Muscle of arm (tissue), 1 donor: ENCODE measurements at regions not wholly inside any gene's neighbourhood (a gene's known extent, or its start where the extent isn't known, plus 50 kb on each side); places are given as distances from the start of the nearest gene placed in this dataset.
"Not testable (repeated sequence)": the region's sequence is repeated elsewhere in the genome, so short reads cannot be mapped to it uniquely, and the experiment has no call there.

Source experiments
- DNase-seq: peaks from one replicate; pipeline ENCODE4 v3.0.0-alpha.2; 2013

DNA sequence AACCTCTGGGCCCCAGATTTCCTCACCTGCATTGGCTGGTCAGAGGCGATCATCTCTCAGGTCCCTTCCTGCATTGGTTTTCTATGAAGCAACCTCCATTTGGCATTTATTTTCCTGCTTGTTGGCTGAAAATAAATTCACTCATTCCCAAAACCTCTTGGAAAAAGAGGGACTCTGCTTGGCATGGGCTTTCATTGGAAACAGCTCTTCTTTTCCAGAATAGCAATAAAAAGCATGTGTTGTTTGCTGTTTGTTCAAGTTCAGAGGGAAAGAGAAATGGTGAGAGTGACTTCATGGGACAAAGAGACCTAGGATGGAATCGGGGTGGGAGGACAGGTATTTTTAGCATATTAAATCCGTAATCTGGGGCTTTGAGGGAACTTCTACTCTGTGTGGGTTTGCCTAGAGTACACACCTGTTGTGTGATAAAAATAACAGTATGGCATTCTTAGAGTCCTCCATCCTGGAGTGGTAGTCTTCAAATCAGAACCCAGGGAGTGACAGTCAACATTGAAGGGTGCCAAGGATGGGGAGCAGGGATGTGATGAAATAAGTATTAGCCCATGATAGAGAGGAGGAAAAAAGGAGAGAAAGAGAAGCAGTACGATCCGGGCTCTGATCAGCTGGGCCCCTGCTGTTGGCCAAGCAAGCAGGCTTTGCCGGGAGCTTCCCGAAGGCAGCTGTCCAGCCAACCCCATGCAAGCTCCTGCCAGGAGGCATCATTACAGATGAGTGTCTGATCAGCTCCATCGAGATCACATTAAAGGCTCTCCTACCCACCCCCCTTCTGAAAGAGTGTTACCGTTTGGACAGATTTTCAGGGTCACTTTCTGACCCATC, 131.9 kb upstream of the NFIA start:
- peak; percentile 55 for DNase-seq

DNA sequence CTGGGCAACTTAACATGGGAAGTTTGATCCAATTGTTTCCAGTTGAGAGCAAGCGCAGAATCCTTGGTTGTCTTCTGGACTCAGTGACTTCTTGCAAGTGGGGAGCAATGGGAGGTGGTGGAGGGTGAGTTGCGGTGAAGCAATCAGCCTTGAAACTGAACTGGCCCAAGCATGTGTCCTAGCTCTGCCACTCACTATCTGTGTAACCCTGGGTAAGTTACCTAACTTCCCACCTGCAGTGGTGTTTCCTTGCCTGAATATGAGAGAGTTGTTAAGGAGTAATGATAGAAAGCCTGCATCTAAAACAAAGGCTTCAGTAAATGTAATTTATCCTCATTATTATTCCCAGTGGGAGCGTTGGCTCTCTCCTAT, 132.5 kb upstream of the NFIA start:
- DNase-seq, result no peak

DNA sequence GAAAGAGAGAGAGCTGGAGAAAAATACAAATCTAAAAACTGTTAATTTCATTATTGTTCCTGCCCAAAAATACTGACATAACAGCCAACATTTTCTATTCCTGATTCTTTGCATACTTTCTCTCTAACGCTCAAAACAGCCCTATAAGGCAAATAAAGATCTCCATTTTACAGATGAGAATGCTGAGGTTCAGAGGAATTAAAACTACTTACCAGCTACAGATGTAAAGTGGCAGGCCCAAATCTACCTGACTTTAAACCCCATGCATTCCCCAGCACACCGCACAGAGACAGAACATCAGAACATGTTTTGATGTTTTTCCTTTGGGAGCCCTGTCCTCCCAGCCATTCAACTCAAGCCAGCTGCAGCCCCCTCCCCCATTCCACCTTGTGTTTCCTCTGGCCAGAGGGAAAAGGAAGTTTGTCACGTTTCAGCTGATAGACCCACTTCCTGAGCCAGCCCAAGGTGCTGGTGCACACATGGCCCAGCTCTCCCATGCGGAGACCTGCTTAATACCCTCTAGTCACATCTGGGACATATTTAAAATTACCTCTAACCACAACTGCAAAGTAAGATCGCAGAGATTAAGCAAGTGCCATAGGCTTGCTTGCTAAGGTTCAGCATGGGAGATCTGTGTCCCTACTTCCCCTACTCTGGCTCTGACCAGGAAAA, 133.1 kb upstream of the NFIA start:
- DNase-seq, result no peak

DNA sequence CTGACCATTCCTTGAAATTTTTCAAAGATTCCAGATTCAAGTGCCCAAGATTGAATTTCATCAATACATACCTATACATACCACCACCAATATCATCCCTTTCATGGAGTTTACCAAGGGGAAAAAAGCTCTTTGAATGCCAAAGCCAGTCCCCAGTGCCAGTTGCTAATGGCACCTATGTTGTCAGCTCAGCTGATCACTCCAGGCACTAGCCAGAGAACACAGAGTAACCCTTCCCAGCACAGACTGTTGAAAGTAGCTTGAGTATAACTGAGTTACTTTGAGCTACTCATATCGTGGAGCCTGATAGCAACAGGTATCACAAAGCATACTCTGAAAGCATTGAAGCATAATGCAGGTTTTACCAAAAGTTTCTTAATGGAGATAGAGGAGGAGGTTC, 133.9 kb upstream of the NFIA start:
- no peak for DNase-seq

DNA sequence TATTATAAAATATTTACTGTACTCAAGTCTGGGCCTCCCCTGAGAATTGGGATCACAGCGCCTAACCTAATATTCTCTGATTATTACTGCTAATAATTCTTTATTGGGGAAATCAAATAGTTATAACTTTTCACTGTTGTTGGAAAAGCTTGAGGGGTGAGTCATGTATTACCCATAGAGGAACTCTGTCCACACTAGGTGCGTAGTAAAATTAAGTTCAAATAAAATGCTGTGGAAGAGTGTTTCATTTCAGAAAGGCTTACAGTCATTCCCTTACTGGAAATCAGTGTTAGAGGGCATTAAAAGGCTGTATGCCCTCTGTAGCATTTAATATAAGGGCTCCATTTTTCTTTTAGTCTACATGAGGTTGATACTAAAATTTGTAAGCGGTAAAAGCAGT, 135.0 kb upstream of the NFIA start:
- DNase-seq, result no peak

DNA sequence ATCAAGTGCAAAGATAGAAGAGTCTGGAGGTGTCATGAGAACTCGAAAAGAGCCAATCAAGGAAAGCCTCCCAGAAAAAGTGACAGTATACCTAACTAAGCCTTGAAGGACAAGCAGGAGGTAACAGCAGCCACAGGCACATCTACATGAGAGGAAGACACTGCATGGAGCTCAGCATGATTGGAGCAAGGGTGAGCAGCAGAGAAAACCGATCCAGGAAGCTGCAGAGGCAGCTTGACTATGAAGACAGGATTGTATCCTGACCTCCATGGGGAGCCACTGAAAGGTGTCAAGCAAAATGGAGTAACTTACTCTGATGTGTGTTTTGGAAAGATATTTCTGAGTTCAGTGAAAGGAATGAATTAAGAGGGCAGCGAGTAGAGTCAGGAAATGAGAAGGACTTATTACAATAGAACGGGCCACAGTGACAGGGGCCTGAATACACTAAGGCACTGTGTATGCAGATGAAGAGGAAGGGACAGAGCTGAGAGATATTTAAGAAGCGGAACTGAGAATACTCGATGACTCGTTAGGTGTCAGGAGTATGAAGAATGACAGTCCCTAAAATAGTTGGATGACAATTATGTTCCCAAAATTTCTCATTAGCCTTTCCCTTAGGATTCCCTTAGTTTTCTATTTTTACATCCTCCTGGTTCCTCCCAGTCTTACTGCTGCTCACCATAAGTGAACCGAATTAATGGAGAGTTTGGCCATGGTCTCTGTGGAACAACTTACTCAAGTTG, 139.3 kb upstream of the NFIA start:
- no peak for DNase-seq

DNA sequence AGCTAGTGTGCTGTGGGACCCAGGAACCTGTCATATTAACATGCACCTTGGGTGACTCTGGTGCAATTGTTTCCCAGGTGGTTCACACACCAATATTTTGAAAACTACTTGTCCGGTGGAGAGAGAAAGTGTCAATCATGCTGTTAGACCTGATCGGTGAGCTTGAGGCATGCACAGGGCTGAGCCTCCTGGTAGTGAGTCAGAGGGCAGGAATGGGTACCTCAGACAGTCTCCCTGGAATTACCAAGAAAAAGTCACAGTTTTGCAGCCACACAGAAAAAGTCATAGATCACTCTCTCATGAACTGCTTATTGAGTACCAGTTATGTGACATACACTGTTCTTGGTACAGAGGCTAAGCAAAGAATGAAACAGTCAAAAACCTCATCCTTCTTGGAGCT, 140.1 kb upstream of the NFIA start:
- DNase-seq, result no peak

DNA sequence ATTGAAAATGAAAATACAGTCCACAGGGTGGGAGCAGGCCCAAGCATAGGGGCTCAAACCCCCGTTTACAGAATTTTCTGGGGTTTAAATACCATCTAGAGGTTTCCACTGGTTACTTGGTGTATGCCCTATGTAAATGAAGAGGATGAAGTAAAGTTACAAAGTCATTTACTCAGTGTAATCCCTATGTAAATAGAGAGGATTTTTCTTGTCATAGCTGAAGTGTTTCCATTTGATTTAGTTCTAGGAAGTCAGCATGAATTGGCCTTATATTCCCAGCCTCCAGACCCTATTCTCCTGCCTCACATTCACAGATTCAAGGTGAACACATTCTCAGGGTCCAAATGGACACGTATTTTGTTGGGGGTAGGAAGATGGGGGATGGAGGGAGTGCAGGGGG, 141.7 kb upstream of the NFIA start:
- DNase-seq, result not testable (repeated sequence)

DNA sequence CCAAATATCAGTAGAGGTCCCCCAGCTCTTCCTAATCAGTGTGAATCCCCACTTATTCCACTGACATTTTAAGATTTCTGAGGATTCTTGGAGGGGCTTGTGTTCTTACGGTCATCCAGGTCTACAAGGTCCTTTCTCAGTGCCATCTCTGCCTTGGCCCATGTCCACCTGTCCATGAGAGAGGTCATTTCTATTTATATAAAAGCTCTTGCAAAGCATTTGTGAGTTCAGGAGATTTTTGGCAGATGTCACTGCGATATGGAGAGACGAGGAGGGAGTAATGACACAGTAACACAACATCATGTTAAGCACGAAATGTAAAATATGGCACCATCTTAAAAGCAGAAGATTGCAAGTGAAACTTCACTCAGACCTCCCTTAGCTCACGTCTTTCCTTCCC, 144.6 kb upstream of the NFIA start:
- no peak for DNase-seq

DNA sequence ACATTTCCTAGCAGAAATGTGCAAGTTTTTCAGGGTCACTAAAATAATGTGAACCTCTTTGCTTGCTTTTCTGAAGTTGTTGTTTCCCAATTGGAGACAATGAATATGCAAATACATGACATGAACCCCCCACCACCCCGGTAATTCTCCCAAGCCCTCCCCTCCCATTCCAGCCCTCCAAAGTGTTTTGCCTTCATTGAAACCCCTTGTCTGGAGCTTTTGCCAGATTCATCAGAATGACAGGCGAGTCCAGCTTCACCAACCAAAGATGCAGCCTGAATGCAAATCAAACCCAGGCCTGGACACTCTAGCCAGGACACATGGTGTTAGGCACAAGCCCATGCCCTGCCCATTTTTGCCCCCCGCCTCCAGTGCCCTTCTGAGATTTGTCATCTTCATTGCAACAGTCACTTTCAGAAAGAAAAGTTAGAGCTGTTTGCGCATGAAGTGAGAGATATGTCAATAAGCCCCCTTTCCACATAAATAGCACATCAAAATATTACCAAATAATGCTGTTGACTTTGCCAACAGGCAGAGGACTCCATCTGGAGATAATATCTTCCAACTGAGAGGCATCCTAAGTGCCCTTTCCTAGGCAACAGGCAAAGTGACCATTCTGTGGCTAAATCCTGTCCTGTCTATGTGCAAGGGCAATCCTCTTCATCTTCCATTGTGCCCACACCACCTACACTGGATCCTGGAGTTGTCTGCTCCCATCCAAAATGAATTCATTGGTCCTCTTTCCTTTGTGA, 145.6 kb upstream of the NFIA start:
- no peak for DNase-seq

DNA sequence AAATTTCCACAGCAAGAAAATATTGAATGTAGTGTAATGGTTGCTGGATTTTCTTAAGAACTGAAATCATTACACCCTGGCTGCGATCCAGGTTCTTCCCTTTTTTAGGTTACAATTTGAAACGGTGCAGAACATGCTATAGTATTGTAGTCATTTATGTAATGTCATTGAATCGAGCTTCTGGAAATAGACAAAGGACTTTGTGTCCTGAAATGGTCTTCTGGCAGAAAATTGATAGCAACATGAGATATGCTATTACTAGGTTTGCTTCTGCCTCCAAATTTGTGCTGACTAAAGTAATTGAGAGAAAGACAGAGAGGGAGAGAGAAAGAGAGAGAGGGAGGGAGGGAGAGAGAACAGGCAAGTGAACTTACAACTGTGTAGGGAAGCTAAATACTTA, 146.2 kb upstream of the NFIA start:
- DNase-seq, result peak; percentile 74

DNA sequence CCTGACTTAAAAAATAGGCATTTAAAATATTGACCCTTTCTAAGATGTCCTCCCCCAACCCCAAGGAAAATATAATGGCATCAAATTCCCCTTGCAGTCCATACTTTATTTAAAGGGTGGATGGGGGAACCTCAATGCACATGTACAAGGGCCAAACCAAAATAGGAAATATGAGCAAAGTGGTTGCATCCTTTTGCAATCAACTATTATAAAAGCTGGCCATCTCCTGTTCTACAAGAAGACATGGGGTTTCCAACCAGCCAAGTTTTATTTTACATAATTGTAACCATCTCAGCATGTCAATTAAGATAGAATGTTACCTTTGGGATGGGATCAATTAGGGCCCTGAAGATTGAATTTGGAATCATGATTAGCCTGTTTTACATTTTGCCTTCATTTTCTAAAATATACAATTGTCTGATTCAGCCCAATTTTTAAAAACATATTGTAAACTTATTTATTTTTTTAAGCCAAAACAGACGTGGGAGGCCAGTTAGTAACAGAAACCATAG, 146.7 kb upstream of the NFIA start:
- no peak for DNase-seq

DNA sequence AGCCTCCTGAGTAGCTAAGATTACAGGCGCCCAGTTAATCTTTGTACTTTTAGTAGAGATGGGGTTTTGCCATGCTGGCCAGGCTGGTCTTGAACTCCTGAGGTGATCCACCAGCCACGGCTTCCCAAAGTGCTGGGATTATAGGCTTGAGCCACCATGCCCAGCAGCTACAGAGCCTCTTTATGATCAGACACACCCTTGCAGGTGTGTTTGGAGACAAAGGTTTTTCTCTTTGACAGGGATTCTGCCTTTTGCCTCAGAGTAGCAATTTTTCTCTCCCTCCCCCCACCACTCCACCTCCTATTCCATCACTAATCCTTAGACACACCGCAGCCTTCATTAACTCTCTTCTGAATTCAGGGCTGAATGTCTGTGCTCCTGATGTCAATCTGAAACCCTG, 152.2 kb upstream of the NFIA start:
- DNase-seq, result no peak

DNA sequence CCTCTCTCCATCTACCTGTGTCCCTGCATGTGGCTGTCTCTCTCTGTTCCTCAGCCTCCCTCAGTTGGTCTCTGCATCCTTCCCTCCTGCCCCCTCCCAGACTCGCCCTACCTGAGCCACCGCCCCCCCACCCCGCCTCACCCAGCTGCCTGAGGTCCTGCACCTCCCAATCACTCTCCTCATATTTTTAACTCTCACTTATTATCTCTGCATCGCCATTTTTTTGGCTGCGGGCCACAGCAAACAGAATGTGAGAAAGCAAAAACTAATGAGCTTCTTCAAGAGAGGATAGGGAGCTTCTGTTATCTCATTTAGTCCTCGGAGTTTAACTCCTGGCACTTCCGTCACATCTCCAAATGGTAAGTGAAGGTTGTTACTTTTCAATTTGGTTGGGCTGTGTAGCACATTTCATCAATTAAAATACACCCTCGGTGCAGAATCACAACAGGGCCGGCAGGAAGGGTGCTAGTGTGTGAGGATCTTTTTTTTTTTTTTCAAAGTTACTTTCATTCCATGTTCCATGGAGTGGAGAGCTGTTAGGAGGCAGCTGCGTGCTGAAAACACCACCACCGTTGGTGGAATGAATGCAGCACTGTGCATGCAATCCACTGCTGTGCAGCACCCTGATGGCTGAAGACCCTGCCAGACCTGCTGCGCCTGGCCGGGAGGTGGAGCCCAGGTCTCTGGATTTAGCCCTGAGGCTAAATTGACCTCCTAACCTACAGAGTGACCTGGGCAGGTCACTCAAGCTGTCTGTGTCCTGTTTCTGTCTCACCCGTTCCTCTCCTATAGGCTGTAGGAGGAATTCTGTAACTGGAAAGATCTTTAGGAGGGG, 157.2 kb upstream of the NFIA start:
- no peak for DNase-seq

DNA sequence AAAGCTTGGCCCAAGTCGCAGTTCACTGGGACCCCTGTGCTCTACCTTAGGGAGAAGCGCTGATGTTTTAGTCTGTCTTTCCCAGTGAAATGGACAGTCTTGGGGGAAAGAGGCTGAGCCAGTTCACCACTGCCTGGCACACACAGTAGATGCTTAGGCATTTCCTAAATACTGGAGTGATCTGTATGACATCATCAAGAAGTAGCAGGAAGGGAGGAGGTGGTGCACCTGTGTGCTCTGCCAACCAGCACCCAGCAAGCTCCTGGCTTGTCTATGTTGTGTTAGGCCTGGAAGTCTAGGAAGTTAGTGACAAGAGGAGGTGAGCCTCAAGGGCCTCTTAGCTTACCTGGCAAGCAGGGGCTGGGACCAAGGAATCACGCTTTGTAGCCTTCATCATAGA, 158.2 kb upstream of the NFIA start:
- no peak for DNase-seq

DNA sequence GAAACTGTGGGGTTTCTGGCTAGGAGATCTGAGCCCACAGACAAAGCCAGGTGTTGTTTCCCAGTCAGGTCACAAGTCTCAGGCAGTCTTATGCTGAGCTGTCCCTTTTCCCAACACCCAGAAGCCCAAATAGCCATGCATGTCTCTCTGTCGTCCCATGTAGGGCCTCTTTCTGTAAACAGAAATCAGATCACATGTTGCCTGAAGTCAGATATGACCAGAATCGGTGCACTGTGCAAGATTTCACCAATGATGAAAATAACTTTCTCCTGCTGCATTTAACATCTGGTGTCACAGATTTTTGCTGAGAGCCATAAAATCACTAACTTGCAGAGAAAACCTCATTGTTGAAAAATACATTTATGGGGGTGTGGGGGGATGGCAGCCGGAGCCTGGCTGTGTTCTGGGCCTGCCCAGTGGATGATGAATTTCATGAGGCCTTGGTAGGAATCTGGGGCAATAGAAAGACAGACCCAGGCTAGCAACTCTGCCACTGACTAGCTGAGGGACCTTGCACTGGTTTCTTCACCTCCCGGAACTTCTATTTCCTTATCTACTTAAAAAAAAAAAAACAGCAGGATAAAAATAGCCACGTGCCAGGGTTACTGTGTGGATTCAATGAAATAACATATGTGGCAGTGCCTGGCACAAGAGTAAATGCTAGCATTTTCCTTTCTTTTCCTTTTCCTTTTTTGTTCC, 158.8 kb upstream of the NFIA start:
- DNase-seq, result no peak

DNA sequence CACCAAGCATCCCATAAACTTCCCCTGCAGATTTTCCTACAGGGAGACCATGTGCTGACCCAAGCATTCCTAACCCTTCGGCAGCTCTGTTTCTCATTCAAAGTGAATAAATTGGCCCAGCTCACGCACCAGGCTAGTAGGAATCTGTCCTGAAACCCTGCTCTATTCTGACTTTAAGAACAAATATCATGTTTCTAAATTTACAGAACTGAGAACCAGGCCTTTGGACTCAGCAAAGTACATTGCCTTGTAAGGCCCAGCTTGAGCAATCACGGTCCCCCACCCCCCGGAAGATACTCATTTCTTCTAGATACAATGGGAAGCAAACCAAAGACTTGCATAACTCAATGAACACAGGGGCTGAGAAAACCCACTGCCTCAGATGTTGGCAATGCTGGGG, 160.1 kb upstream of the NFIA start:
- no peak for DNase-seq

DNA sequence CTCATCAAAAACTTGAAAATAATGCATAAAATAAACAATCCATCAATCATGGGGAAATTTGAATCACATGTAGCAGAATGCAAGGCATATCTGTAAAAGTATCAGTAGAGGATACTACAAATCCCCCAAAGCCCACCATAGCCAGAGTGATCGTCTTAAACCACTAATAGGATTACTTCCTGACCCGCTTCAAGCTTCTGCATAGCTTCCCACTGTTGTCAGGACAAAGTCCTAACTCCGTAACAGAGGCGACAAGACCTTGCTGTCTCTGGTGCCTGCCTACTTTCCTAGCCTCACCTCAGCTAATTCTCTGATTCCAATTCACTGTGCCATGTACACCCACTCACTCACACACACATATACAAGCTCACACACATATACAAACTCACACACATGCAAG, 161.2 kb upstream of the NFIA start:
- no peak for DNase-seq

DNA sequence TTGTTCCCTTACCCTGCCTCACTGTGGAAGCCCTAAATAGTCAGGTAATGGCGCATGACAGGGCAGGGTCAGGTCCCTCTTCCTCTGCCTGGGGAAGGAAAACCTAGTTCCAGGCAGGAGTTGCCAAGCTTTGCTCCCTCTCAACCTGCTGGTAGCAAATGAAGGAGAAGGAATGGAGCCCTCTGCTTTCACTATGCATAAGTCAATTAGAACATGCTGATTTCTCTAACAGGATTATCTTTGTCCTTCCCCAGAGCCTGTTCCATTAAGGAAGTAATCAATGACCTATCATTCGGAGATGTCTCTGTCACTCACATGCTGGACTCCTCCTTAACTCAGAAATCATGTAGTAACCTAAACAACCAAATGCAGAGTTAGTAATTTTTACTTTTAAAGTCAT, 161.8 kb upstream of the NFIA start:
- DNase-seq, result no peak

DNA sequence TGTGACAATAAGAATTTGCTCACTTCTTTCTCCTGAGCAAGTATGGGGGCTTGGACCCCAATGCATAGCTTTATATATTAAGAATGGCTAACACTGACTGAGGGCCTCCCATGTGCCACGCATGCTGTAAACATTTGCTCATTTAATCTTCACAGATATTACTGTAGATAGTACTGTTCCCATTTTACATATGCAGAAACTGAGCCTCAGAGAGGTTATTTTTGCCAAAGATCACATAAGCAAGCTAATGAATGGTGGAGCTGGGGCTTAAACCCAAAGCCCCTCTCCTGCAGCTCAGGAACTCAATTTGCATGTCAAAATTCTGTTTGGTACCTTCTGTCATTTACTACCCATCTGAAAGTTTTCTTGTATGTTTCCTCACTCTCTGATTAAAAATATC, 163.5 kb upstream of the NFIA start:
- DNase-seq, result no peak

DNA sequence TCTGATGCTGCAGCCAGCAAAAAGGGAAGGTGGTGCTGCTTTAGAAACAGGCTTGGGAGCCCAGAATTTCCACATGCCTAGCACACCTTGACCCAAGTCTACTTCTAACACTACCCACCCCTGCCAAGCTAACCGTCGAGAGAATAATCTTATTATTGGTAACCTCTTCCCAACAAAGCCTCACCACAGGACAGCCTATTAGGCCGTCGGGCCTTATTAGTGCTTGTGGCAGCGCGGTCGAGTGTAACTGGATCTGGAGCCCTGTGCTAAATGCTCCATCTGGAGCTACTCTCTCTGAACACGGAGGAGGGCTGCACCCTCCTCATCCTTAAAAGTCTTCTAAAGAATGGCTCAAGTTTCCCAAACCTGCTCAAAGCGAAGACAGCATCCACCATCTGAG, 165.5 kb upstream of the NFIA start:
- no peak for DNase-seq
